Smooth muscle cell (in vitro differentiated cells): ENCODE measurements at regions not wholly inside any gene's neighbourhood (a gene's known extent, or its start where the extent isn't known, plus 50 kb on each side); places are given as distances from the start of the nearest gene placed in this dataset.

Experiments used
- DNase-seq: peaks from one replicate; lab custom pipeline; 2025; ENCODE audit not compliant: unreplicated experiment; lab: John Stamatoyannopoulos, UW
- H2AFZ ChIP-seq: fragments of 200-600 bp; sonication (generic); 2 replicates; pipeline ENCODE4 v1.6.0; 2016; ENCODE audit warnings: antibody characterized with exemption, low read depth, mild to moderate bottlenecking
- H3F3A ChIP-seq: fragments of 200-600 bp; sonication (generic); 2 replicates; pipeline ENCODE4 v1.6.0; 2017; ENCODE audit warnings: antibody characterized with exemption, low read depth
- H3K27ac ChIP-seq: fragments of 200-600 bp; sonication (generic); 2 replicates; pipeline ENCODE4 v1.5.1; 2016; ENCODE audit warnings: low read depth, mild to moderate bottlenecking
- H3K27me3 ChIP-seq: fragments of 200-600 bp; sonication (generic); 2 replicates; pipeline ENCODE4 v1.6.1; 2016; ENCODE audit warnings: low read depth, mild to moderate bottlenecking
- H3K36me3 ChIP-seq: fragments of 200-600 bp; sonication (generic); 2 replicates; pipeline ENCODE4 v1.5.1; 2016; ENCODE audit warnings: low read depth
- H3K4me1 ChIP-seq: fragments of 200-600 bp; sonication (generic); 2 replicates; pipeline ENCODE4 v1.5.1; 2016; ENCODE audit warnings: low read depth
- H3K4me2 ChIP-seq: fragments of 200-600 bp; sonication (generic); 2 replicates; pipeline ENCODE4 v1.6.0; 2016; ENCODE audit warnings: mild to moderate bottlenecking
- H3K4me3 ChIP-seq: fragments of 200-600 bp; sonication (generic); 2 replicates; pipeline ENCODE4 v1.5.1; 2016; ENCODE audit warnings: mild to moderate bottlenecking
- H3K79me2 ChIP-seq: fragments of 200-600 bp; sonication (generic); 2 replicates; pipeline ENCODE4 v1.6.0; 2016; ENCODE audit warnings: low read depth, mild to moderate bottlenecking
- H3K9ac ChIP-seq: fragments of 200-600 bp; sonication (generic); 2 replicates; pipeline ENCODE4 v1.6.0; 2016; ENCODE audit warnings: low read depth
- H3K9me3 ChIP-seq: fragments of 200-600 bp; sonication (generic); replicated peaks from 2 replicates; pipeline ENCODE4 v1.5.1; 2016; ENCODE audit warnings: low read depth
- H4K20me1 ChIP-seq: fragments of 200-600 bp; sonication (generic); 2 replicates; pipeline ENCODE4 v1.6.0; 2016; ENCODE audit warnings: low read depth
- WGBS: methylation state at CpG from one replicate; pipeline ENCODE4 v1.1.7; 2016; ENCODE audit warnings: low lambda C conversion rate; 5-methylcytosine and 5-hydroxymethylcytosine counted together
- TF ChIP-seq, protein P1 (sequence below): fragments of 200-600 bp; sonication (generic); IDR thresholded peaks from 2 replicates; pipeline ENCODE4 v1.5.1; 2017; ENCODE audit warnings: borderline replicate concordance, mild to moderate bottlenecking, antibody characterized with exemption; ENCODE audit not compliant: insufficient read depth, poor library complexity, severe bottlenecking

DNA sequence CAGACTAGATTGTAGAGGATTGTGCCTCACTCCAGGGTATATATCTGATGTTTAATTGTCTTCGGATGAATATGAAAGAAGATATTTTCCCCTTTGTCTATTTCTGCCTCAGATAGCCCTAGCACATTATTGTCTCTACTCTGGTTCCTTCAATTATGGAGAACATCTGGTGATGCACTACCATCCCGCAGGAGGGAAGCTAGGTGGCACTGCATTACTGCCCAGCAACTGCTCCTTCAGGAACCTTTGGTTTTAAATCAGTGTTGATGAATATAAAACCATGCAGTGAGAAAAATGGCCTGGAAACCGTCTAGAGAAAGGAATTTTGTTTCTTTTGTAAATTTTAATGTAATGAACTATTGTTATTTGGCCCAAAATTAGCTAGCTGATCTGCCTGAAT, 68.5 kb downstream of the GPR88 start:
- Histone ChIP-seq H3K27me3 (no peaks in the 10 kb centered on the region), H3K79me2 (no peaks in the 10 kb centered on the region), H3K4me3 (no peak overlapping the region), H3K9me3 (no peaks in the 10 kb centered on the region), H3K4me1 (no peaks in the 10 kb centered on the region), H3K4me2 (peak overlapping the region; percentile 49), H3K9ac (no peak overlapping the region), H2AFZ (peak overlapping the region; percentile 46), H3K36me3 (no peaks in the 10 kb centered on the region), H3K27ac (no peak overlapping the region), H3F3A (no peaks in the 10 kb centered on the region), H4K20me1 (no peaks in the 10 kb centered on the region)
- 49% methylated on average over 3 of the region's 3 CpGs for WGBS
- TF ChIP-seq, protein P1, sequence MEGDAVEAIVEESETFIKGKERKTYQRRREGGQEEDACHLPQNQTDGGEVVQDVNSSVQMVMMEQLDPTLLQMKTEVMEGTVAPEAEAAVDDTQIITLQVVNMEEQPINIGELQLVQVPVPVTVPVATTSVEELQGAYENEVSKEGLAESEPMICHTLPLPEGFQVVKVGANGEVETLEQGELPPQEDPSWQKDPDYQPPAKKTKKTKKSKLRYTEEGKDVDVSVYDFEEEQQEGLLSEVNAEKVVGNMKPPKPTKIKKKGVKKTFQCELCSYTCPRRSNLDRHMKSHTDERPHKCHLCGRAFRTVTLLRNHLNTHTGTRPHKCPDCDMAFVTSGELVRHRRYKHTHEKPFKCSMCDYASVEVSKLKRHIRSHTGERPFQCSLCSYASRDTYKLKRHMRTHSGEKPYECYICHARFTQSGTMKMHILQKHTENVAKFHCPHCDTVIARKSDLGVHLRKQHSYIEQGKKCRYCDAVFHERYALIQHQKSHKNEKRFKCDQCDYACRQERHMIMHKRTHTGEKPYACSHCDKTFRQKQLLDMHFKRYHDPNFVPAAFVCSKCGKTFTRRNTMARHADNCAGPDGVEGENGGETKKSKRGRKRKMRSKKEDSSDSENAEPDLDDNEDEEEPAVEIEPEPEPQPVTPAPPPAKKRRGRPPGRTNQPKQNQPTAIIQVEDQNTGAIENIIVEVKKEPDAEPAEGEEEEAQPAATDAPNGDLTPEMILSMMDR: peak; percentile 51
- no peak for DNase-seq

DNA sequence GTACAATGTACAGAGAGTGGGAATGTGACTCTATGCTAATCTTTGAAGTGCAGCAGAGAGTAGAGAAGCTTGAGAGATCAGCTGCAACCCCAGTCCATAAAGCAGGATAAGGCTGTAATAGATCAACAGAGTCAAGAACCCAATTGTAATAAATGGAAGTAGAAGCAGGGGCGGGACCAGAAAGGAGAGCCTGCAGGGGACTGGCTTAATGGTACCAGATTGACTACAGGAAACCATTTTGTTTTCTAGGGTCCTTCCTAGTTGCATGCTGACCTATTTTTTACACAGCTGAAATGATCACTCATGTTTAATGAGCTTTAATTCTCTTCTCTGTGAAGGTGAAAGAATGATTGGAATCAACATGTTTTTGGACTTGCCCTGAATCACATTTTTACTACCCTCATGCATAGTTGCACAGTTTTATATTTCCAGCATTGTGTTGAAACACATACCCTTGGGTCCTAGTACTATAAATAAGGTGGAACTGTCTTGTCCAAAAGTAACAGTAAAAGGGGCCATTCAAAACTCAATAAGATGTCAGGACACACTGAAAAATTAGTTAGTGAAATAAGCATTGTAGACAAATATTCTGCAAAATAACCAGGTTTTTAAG, 69.8 kb downstream of the GPR88 start:
- Histone ChIP-seq H3K4me1 (no peaks in the 10 kb centered on the region), H4K20me1 (no peaks in the 10 kb centered on the region), H3K4me2 (no peak overlapping the region), H3K27ac (no peak overlapping the region), H3K9me3 (no peaks in the 10 kb centered on the region), H3K9ac (no peak overlapping the region), H3F3A (no peaks in the 10 kb centered on the region), H2AFZ (peak overlapping the region; percentile 26), H3K27me3 (no peaks in the 10 kb centered on the region), H3K79me2 (no peaks in the 10 kb centered on the region), H3K4me3 (no peak overlapping the region), H3K36me3 (no peaks in the 10 kb centered on the region)
- TF ChIP-seq, protein P1: no peak
- 70% methylated on average over 1 of the region's 1 CpG for whole genome bisulfite sequencing
- DNase-seq: no peak

DNA sequence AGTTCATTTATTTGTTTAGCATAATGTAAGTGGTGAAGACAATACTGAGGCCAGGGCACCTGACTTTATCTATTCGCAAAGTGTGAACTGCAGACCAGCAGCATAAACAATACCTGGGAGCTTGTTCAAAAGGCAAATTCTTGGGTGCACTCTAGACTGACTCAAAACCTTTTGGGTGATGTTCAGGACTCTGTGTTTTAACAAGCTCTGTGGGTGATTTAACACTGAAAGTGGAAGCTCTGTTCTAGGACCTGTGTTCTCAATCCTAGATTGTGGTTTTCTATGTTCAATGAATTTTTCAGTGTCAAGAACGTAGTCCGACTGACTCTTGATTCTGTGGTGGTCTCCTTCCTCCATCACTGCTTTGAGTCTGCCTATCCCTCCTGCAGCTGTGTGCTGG, 71.9 kb downstream of the GPR88 start:
- no peaks in the 10 kb centered on the region for H3K79me2 ChIP-seq
- no peak overlapping the region for H3K4me2 ChIP-seq
- no peak overlapping the region for H3K27ac ChIP-seq
- no peaks in the 10 kb centered on the region for H3K9me3 ChIP-seq
- H3K4me1 ChIP-seq: no peaks in the 10 kb centered on the region
- TF ChIP-seq, protein P1: no peak
- H4K20me1 ChIP-seq: no peaks in the 10 kb centered on the region
- no peak overlapping the region for H2AFZ ChIP-seq
- WGBS: 98% methylated on average over 3 of the region's 3 CpGs
- no peaks in the 10 kb centered on the region for H3F3A ChIP-seq
- no peak for DNase-seq
- H3K36me3 ChIP-seq: no peaks in the 10 kb centered on the region
- no peak overlapping the region for H3K4me3 ChIP-seq
- H3K27me3 ChIP-seq: no peaks in the 10 kb centered on the region
- H3K9ac ChIP-seq: no peak overlapping the region

DNA sequence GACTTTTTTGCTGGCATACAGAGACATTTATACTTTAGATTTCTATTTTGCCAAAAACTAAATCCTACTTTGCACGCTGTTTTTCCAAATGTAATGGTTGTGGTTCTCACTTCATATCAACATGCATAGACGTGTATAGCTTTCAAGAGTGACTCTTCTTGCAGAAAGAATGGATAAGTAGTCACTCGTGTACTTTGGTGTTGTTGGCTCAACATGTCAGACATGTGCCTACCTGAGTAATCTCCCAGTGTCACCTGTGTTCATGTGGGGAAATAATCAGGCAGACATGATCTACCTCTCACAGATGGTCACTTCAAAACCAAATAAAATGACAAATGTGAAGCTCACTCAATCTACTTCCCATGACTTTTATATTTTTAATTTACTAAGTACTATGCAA, 73.1 kb downstream of the GPR88 start:
- DNase-seq: no peak
- H3K9me3 ChIP-seq: no peaks in the 10 kb centered on the region
- H3K79me2 ChIP-seq: no peaks in the 10 kb centered on the region
- H2AFZ ChIP-seq: no peak overlapping the region
- no peaks in the 10 kb centered on the region for H4K20me1 ChIP-seq
- 84% methylated on average over 3 of the region's 3 CpGs for WGBS
- H3K4me2 ChIP-seq: no peak overlapping the region
- no peaks in the 10 kb centered on the region for H3F3A ChIP-seq
- H3K36me3 ChIP-seq: no peaks in the 10 kb centered on the region
- no peak overlapping the region for H3K4me3 ChIP-seq
- TF ChIP-seq, protein P1: no peak
- no peak overlapping the region for H3K9ac ChIP-seq
- H3K4me1 ChIP-seq: no peaks in the 10 kb centered on the region
- no peaks in the 10 kb centered on the region for H3K27me3 ChIP-seq
- no peak overlapping the region for H3K27ac ChIP-seq
